Calu3 (cell line): ENCODE measurements at regions not wholly inside any gene's neighbourhood (a gene's known extent, or its start where the extent isn't known, plus 50 kb on each side); places are given as distances from the start of the nearest gene placed in this dataset.

ENCODE experiments used
- BruUV-seq: library from RNA; stranded (reverse); fragments of 400-500 nt; replicated peaks from 2 replicates; lab custom pipeline; 2021; lab: Mats Ljungman, UMichigan
- CTCF ChIA-PET: fragments of 300-600 bp; sonication (Branson Sonifier 250); formaldehyde crosslinking; loops from one replicate; lab custom pipeline; 2022; ENCODE audit warnings: antibody characterized with exemption; lab: Charles Lee
- DNase-seq: peaks from one replicate; pipeline ENCODE4 v3.0.0; 2022
- H3K27ac Mint-ChIP-seq: one replicate; pipeline ENCODE4 v1.8.0; 2022; ENCODE audit warnings: mixed read lengths; ENCODE audit not compliant: unreplicated experiment
- H3K27me3 Mint-ChIP-seq: one replicate; pipeline ENCODE4 v1.8.0; 2022; ENCODE audit warnings: mixed read lengths; ENCODE audit not compliant: unreplicated experiment
- H3K36me3 Mint-ChIP-seq: one replicate; pipeline ENCODE4 v1.8.0; 2022; ENCODE audit warnings: mild to moderate bottlenecking, moderate library complexity, mixed read lengths; ENCODE audit not compliant: insufficient read depth, unreplicated experiment
- H3K4me1 Mint-ChIP-seq: one replicate; pipeline ENCODE4 v1.8.0; 2022; ENCODE audit warnings: mild to moderate bottlenecking, low read depth, mixed read lengths; ENCODE audit not compliant: unreplicated experiment
- H3K4me3 Mint-ChIP-seq: one replicate; pipeline ENCODE4 v1.8.0; 2022; ENCODE audit warnings: mild to moderate bottlenecking, low read depth, moderate library complexity, mixed read lengths; ENCODE audit not compliant: unreplicated experiment
- H3K9me3 Mint-ChIP-seq: one replicate; pipeline ENCODE4 v1.8.0; 2022; ENCODE audit warnings: low read depth, mixed read lengths; ENCODE audit not compliant: unreplicated experiment
- intact Hi-C: fragments of 100-400 bp; cut with micrococcal nuclease; formaldehyde crosslinking; loops from one replicate; pipeline ENCODE4 v1.10.0; 2022; ENCODE audit not compliant: unreplicated experiment
- TF ChIP-seq, protein P1 (sequence below): fragments of 200-600 bp; IDR thresholded peaks from one replicate; pipeline ENCODE4 v1.8.0; 2022; ENCODE audit warnings: antibody characterized with exemption; ENCODE audit not compliant: unreplicated experiment

DNA sequence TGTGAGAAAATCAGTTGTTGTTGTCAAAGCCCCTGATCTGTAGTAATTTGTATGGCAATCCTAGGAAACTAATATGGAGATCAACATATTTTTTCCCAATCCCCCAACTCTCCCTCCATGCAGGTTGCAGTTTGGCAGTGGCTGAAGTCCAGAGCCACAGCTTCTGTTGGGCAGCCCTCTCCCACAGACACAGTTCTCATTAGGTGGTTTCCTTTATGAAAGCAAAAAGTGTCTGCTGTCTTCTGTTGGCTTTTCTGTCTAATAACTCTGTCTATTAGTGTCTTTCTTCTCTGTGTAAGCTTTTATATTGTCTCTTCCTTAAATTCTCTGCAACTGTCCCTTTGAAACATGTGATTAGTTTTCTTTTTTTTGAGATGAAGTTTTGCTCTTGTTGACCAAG, 914.3 kb upstream of the NCAM2 start:
- H3K4me1 Mint-ChIP-seq: no peaks in the 10 kb centered on the region
- intact Hi-C loops: no loop called here
- BruUV-seq: no TSS peak
- H3K4me3 Mint-ChIP-seq: no peak overlapping the region
- H3K27me3 Mint-ChIP-seq: no peaks in the 10 kb centered on the region
- TF ChIP-seq, protein P1, sequence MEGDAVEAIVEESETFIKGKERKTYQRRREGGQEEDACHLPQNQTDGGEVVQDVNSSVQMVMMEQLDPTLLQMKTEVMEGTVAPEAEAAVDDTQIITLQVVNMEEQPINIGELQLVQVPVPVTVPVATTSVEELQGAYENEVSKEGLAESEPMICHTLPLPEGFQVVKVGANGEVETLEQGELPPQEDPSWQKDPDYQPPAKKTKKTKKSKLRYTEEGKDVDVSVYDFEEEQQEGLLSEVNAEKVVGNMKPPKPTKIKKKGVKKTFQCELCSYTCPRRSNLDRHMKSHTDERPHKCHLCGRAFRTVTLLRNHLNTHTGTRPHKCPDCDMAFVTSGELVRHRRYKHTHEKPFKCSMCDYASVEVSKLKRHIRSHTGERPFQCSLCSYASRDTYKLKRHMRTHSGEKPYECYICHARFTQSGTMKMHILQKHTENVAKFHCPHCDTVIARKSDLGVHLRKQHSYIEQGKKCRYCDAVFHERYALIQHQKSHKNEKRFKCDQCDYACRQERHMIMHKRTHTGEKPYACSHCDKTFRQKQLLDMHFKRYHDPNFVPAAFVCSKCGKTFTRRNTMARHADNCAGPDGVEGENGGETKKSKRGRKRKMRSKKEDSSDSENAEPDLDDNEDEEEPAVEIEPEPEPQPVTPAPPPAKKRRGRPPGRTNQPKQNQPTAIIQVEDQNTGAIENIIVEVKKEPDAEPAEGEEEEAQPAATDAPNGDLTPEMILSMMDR: no peak
- no peak for DNase-seq
- CTCF ChIA-PET: no interaction called here
- peaks cover 2% of the 10 kb centered on the region for H3K9me3 Mint-ChIP-seq
- no peak overlapping the region for H3K27ac Mint-ChIP-seq
- H3K36me3 Mint-ChIP-seq: no peaks in the 10 kb centered on the region

DNA sequence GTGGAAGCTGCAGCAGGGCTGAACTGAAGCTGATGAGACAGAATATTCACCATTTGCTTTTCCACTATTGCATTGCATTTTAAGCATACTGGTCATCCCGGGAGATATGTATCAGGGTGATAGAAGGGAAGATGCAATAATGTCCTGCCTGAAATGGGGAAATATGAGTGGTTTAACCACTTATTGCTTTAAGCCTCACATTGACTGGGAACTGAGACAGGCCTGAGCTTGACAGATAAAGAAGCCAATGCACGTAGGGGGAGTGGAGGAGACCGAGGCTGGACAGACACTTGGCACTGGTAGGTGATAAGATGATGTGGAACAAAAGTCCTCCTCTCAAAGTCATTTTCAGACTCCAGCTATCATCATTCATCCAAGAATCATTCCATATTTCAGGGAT, 911.7 kb upstream of the NCAM2 start:
- H3K4me1 Mint-ChIP-seq: no peaks in the 10 kb centered on the region
- H3K9me3 Mint-ChIP-seq: peaks cover 5% of the 10 kb centered on the region
- no peak overlapping the region for H3K27ac Mint-ChIP-seq
- no TSS peak for BruUV-seq
- DNase-seq: no peak
- CTCF ChIA-PET: no interaction called here
- no peak overlapping the region for H3K4me3 Mint-ChIP-seq
- H3K27me3 Mint-ChIP-seq: no peaks in the 10 kb centered on the region
- TF ChIP-seq, protein P1: no peak
- H3K36me3 Mint-ChIP-seq: no peaks in the 10 kb centered on the region
- intact Hi-C loops: no loop called here

DNA sequence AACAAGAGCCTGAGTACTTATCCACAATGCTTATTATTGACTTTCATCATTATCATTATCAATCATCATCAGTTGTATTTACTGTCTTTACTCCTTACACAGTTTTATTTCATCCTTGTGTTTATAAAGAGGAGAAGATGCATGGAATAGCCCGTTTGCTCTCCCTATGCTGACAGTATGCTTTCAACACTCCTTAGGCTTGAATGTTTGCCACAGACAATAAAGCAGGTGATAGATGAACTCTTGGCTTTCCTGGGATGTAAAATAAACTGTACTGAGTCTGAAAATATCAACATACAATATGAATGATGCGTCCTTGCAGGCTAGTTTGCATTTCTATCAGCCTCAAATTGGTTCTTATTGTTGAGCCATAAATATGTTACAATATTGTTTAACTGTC, 891.8 kb upstream of the NCAM2 start:
- no TSS peak for BruUV-seq
- no peak overlapping the region for H3K27ac Mint-ChIP-seq
- peaks cover 8% of the 10 kb centered on the region for H3K9me3 Mint-ChIP-seq
- no peak for DNase-seq
- no peaks in the 10 kb centered on the region for H3K36me3 Mint-ChIP-seq
- H3K4me3 Mint-ChIP-seq: no peak overlapping the region
- H3K4me1 Mint-ChIP-seq: no peaks in the 10 kb centered on the region
- no peaks in the 10 kb centered on the region for H3K27me3 Mint-ChIP-seq
- intact Hi-C loops: no loop called here
- CTCF ChIA-PET: no interaction called here
- TF ChIP-seq, protein P1: no peak

DNA sequence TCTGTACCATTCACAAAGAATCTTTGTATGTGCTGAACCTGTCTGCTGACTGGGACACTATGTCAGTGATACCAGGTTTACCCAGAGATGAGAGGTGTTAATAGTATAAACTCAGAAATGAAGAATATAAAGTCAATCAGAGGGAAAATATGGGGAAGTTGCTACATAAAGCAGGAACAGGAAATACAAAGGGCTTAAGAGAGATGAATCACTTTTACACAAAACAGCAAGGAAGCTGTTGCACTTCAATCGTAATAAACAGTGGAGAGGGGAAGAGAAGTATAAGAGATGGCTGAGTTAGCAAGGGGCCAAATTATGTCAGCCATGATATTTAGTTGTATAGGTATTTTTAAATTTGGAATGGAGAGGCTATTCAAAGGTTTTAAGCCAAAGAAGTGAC, 890.2 kb upstream of the NCAM2 start:
- Mint-ChIP-seq H3K9me3 (peaks cover 11% of the 10 kb centered on the region), H3K36me3 (no peaks in the 10 kb centered on the region), H3K27ac (no peak overlapping the region), H3K27me3 (no peaks in the 10 kb centered on the region), H3K4me1 (no peaks in the 10 kb centered on the region), H3K4me3 (no peak overlapping the region)
- CTCF ChIA-PET: no interaction called here
- intact Hi-C loops: no loop called here
- BruUV-seq: no TSS peak
- DNase-seq: no peak
- TF ChIP-seq, protein P1: no peak
